Keratinocyte (primary cell): ENCODE measurements at regions not wholly inside any gene's neighbourhood (a gene's known extent, or its start where the extent isn't known, plus 50 kb on each side); places are given as distances from the start of the nearest gene placed in this dataset.

Experiments
- EZH2 ChIP-seq: IDR thresholded peaks from one replicate; pipeline ENCODE4 v1.6.1; 2012; ENCODE audit warnings: inconsistent platforms, mild to moderate bottlenecking, low read length, moderate library complexity
- TF ChIP-seq, protein P1 (sequence below), 3 experiments: IDR thresholded peaks in 1 of 3; conservative IDR thresholded peaks in 1 of 3; optimal IDR thresholded peaks in 1 of 3; 2 replicates in 2 of 3; 3 replicates in 1 of 3; pipeline versions ENCODE3 to v1.5.1; 2011; ENCODE audit warnings: low read length in 3 of 3, mild to moderate bottlenecking in 3 of 3, moderate library complexity in 2 of 3, control low read depth in 1 of 3, inconsistent platforms in 1 of 3; ENCODE audit not compliant: insufficient read depth in 2 of 3; ENCODE audit errors: extremely low read depth in 1 of 3

DNA sequence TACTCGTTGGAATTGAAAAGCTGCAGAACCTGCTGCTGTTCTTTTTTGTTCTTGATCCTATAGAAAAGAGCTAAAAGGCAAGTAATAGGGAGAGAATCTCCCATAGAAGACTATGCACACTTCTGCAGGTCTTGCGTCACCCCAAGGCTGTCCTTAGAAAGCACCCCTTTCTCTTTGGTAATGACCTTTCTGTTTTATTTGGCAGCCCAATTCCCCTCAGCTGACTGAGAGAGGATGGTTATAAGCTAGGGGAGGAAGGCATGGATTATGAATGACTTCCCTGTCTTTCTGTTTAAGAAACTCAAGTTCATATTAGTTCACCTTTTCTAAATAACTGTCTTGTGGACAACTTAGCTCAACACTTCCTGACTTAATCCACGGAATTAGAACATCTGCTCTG is 122.9 kb downstream of the TXNL1 start:
- TF ChIP-seq, protein P1, sequence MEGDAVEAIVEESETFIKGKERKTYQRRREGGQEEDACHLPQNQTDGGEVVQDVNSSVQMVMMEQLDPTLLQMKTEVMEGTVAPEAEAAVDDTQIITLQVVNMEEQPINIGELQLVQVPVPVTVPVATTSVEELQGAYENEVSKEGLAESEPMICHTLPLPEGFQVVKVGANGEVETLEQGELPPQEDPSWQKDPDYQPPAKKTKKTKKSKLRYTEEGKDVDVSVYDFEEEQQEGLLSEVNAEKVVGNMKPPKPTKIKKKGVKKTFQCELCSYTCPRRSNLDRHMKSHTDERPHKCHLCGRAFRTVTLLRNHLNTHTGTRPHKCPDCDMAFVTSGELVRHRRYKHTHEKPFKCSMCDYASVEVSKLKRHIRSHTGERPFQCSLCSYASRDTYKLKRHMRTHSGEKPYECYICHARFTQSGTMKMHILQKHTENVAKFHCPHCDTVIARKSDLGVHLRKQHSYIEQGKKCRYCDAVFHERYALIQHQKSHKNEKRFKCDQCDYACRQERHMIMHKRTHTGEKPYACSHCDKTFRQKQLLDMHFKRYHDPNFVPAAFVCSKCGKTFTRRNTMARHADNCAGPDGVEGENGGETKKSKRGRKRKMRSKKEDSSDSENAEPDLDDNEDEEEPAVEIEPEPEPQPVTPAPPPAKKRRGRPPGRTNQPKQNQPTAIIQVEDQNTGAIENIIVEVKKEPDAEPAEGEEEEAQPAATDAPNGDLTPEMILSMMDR (optimal IDR thresholded peaks at IDR 0.05 in 1 of 3, IDR thresholded peaks at IDR 0.05 in 1 of 3, conservative IDR thresholded peaks at IDR 0.05 in 1 of 3; ENCODE audit: extremely low read depth in 1 of 3, insufficient read depth in 2 of 3, low read length in 3 of 3) = no peak
- TF ChIP-seq EZH2 = no peak
